HCT116 (cell line): ENCODE measurements at regions not wholly inside any gene's neighbourhood (a gene's known extent, or its start where the extent isn't known, plus 50 kb on each side); places are given as distances from the start of the nearest gene placed in this dataset.

Experiments
- ATAC-seq: fragments of 200-7000 bp; cut with Tn5 transposase; 2 replicates; pipeline ENCODE4 v1.9.1; 2020; ENCODE audit warnings: mild to moderate bottlenecking, moderate library complexity
- BruUV-seq: library from RNA; stranded (reverse); fragments of 400-500 nt; replicated peaks from 2 replicates; lab custom pipeline; 2021; lab: Mats Ljungman, UMichigan
- CTCF ChIA-PET: fragments of 300-600 bp; sonication (Branson Sonifier 250); formaldehyde crosslinking; loops from one replicate; lab custom pipeline; 2021; ENCODE audit warnings: antibody characterized with exemption; lab: Charles Lee
- POLR2A ChIA-PET: fragments of 300-600, 350-600 bp; sonication (Branson Sonifier 250); formaldehyde crosslinking; loops from one replicate; lab custom pipeline; 2021; ENCODE audit warnings: antibody characterized with exemption; lab: Charles Lee
- RAD21 ChIA-PET, 2 experiments: fragments of 300-600 bp; sonication (Branson Sonifier 250); formaldehyde crosslinking; loops; one replicate each; lab custom pipeline; 2023; ENCODE audit warnings: low total read pairs in 2 of 2; ENCODE audit not compliant: uncharacterized antibody in 2 of 2, unreplicated experiment in 2 of 2, low non-redundant PET in 1 of 2; lab: Charles Lee
- DNase-seq: peaks from one replicate; pipeline ENCODE4 v3.0.0-alpha.2; 2010; ENCODE audit warnings: low read depth, low spot score
- H2AFZ ChIP-seq: fragments of 200-600 bp; shearing (Covaris generic), sonication (generic); 2 replicates; pipeline ENCODE4 v1.6.1; 2017; ENCODE audit warnings: low read depth, mixed run types, mixed read lengths, antibody characterized with exemption, low read length; ENCODE audit not compliant: poor library complexity, severe bottlenecking
- H3K27ac ChIP-seq: 2 replicates; pipeline ENCODE4 v1.5.1; 2012; ENCODE audit warnings: low read depth, low read length
- H3K27me3 ChIP-seq: fragments of 200-600 bp; sonication (generic); 2 replicates; pipeline ENCODE4 v1.6.1; 2016; ENCODE audit warnings: mixed run types, low read length, mixed read lengths; ENCODE audit not compliant: insufficient read depth
- H3K36me3 ChIP-seq, 2 experiments: fragments of 200-500 bp in 1 of 2; fragments of 200-600 bp in 1 of 2; sonication (Bioruptor generic) in 1 of 2; sonication (generic) in 1 of 2; 2 replicates each; pipeline versions ENCODE4 v1.5.1 to v1.6.1; 2014 to 2016; ENCODE audit warnings: low read length in 2 of 2, inconsistent platforms in 1 of 2, mixed read lengths in 1 of 2, mixed run types in 1 of 2; ENCODE audit not compliant: insufficient read depth in 2 of 2, control insufficient read depth in 1 of 2
- H3K4me1 ChIP-seq, 2 experiments: fragments of 200-600 bp in 1 of 2; sonication (generic) in 1 of 2; 2 replicates each; pipeline versions ENCODE4 v1.5.1 to v1.6.1; 2012 to 2017; ENCODE audit warnings: low read length in 2 of 2, inconsistent platforms in 1 of 2, mild to moderate bottlenecking in 1 of 2, mixed read lengths in 1 of 2, mixed run types in 1 of 2, moderate library complexity in 1 of 2; ENCODE audit not compliant: insufficient read depth in 2 of 2, control insufficient read depth in 1 of 2
- H3K4me2 ChIP-seq: fragments of 200-600 bp; sonication (generic); 2 replicates; pipeline ENCODE4 v1.6.1; 2017; ENCODE audit warnings: mixed run types, low read length, mixed read lengths
- H3K4me3 ChIP-seq, 2 experiments: fragments of 200-600 bp in 1 of 2; sonication (generic) in 1 of 2; replicated peaks in 1 of 2; 2 replicates each; pipeline ENCODE4 v1.5.1; 2011 to 2016; ENCODE audit warnings: low read length in 2 of 2, control low read depth in 1 of 2, low read depth in 1 of 2, mild to moderate bottlenecking in 1 of 2, mixed read lengths in 1 of 2, mixed run types in 1 of 2
- H3K79me2 ChIP-seq: fragments of 200-600 bp; sonication (generic); 2 replicates; pipeline ENCODE4 v1.6.1; 2017; ENCODE audit warnings: mild to moderate bottlenecking, mixed run types, low read length, moderate library complexity, mixed read lengths; ENCODE audit not compliant: insufficient read depth
- H3K9ac ChIP-seq: fragments of 200-600 bp; sonication (generic); 2 replicates; pipeline ENCODE4 v1.6.1; 2016; ENCODE audit warnings: low read length, mixed read lengths
- H3K9me2 ChIP-seq: fragments of 200-600 bp; sonication (generic), shearing (Covaris generic); 2 replicates; pipeline ENCODE4 v1.6.1; 2017; ENCODE audit warnings: mixed run types, mild to moderate bottlenecking, moderate library complexity; ENCODE audit not compliant: insufficient read depth
- H3K9me3 ChIP-seq, 2 experiments: fragments of 200-500 bp in 1 of 2; fragments of 200-600 bp in 1 of 2; sonication (Bioruptor generic) in 1 of 2; sonication (generic) in 1 of 2; 2 replicates each; pipeline ENCODE4 v1.6.1; 2014 to 2017; ENCODE audit warnings: low read length in 2 of 2, mixed read lengths in 2 of 2, inconsistent platforms in 1 of 2, low read depth in 1 of 2, mild to moderate bottlenecking in 1 of 2, mixed run types in 1 of 2, moderate library complexity in 1 of 2; ENCODE audit not compliant: control insufficient read depth in 1 of 2, insufficient read depth in 1 of 2
- H4K20me1 ChIP-seq: fragments of 200-600 bp; sonication (generic), shearing (Covaris generic); 2 replicates; pipeline ENCODE4 v1.6.1; 2017; ENCODE audit warnings: mixed run types, mild to moderate bottlenecking, moderate library complexity; ENCODE audit not compliant: insufficient read depth
- CEBPB ChIP-seq: IDR thresholded peaks from 2 replicates; pipeline ENCODE4 v1.6.1; 2012; ENCODE audit warnings: low read depth
- EGR1 ChIP-seq: IDR thresholded peaks from 2 replicates; pipeline ENCODE4 v1.6.1; 2012; ENCODE audit warnings: low read depth
- ELF1 ChIP-seq: IDR thresholded peaks from 2 replicates; pipeline ENCODE4 v1.6.1; 2012; ENCODE audit warnings: low read depth, borderline replicate concordance
- EZH2phosphoT487 ChIP-seq: fragments of 200-600 bp; IDR thresholded peaks from 2 replicates; pipeline ENCODE4 v1.6.1; 2018; ENCODE audit warnings: antibody characterized with exemption, borderline replicate concordance
- FOSL1 ChIP-seq: IDR thresholded peaks from 2 replicates; pipeline ENCODE4 v1.6.1; 2012; ENCODE audit warnings: low read depth
- JUND ChIP-seq: IDR thresholded peaks from 2 replicates; pipeline ENCODE4 v1.6.1; 2012
- POLR2AphosphoS5 ChIP-seq: IDR thresholded peaks from 2 replicates; pipeline ENCODE4 v1.6.1; 2011; ENCODE audit warnings: mild to moderate bottlenecking, low read depth, low read length, moderate library complexity
- SIN3A ChIP-seq: IDR thresholded peaks from 2 replicates; pipeline ENCODE4 v1.6.1; 2012; ENCODE audit warnings: low read depth
- SP1 ChIP-seq: IDR thresholded peaks from 2 replicates; pipeline ENCODE4 v1.6.1; 2012; ENCODE audit warnings: low read depth
- SRF ChIP-seq: IDR thresholded peaks from 2 replicates; pipeline ENCODE4 v1.6.1; 2012; ENCODE audit warnings: low read depth
- ZFX ChIP-seq: fragments of 450-650 bp; IDR thresholded peaks from 2 replicates; pipeline ENCODE4 v1.6.1; 2017
- ZNF274 ChIP-seq: fragments of 200-500 bp; sonication (Bioruptor generic); IDR thresholded peaks from 2 replicates; pipeline ENCODE4 v1.6.1; 2014; ENCODE audit warnings: mild to moderate bottlenecking, low read depth, low read length, inconsistent platforms
- intact Hi-C: fragments of 100-400 bp; cut with micrococcal nuclease; formaldehyde crosslinking; loops from 2 replicates; pipeline ENCODE4 v1.10.0; 2022
- TF ChIP-seq, protein P1 (sequence below): IDR thresholded peaks from 2 replicates; pipeline ENCODE4 v1.6.1; 2011; ENCODE audit warnings: mild to moderate bottlenecking, low read length, moderate library complexity; ENCODE audit not compliant: insufficient replicate concordance; ENCODE audit errors: extremely low read depth
- TF ChIP-seq, protein P2 (sequence below): IDR thresholded peaks from 2 replicates; pipeline ENCODE4 v1.6.1; 2012
- TF ChIP-seq, protein P3 (sequence below): IDR thresholded peaks from 2 replicates; pipeline ENCODE4 v1.6.1; 2012

DNA sequence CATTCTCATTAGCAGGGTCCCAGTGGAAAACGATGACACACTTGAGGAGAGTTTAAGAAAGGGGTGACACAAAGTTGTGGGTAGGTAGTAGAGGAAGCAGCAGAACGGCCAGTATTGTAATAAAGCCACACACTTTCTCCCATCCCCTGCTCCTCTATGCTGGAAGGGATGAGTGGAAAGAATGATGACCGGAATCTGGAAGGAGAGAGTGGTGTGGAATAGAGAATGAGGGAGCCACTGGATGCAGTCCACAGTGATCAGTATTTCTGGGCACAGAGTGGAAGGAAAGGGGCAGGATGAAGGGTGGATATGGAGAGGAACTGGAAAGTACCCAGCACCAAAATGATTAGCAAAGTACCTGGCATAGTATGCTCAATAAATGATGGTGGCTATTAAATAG, 133.8 kb upstream of the DAB2 start (continued):
- TF ChIP-seq, protein P1, sequence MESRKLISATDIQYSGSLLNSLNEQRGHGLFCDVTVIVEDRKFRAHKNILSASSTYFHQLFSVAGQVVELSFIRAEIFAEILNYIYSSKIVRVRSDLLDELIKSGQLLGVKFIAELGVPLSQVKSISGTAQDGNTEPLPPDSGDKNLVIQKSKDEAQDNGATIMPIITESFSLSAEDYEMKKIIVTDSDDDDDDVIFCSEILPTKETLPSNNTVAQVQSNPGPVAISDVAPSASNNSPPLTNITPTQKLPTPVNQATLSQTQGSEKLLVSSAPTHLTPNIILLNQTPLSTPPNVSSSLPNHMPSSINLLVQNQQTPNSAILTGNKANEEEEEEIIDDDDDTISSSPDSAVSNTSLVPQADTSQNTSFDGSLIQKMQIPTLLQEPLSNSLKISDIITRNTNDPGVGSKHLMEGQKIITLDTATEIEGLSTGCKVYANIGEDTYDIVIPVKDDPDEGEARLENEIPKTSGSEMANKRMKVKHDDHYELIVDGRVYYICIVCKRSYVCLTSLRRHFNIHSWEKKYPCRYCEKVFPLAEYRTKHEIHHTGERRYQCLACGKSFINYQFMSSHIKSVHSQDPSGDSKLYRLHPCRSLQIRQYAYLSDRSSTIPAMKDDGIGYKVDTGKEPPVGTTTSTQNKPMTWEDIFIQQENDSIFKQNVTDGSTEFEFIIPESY: no peak
- TF ChIP-seq SIN3A: no peak

DNA sequence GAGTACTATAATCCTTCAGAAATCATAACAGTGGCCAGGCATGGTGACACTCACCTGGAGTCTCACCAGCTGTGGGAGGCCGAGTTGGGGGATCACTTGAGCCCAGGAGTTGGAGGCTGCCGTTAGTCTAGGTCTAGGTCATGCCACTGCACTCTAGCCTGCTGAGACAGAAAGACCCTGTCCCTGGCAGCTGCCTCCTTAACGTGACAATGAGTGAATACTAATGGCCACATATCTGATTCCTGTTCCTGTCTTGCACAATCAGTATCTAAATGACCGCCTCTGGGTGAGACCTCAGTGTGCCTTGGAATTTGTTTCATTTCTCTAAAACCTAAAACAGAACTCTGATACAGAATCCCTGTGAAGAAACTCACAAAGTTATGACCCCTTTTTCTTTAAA, 131.0 kb upstream of the DAB2 start:
- no TSS peak for BruUV-seq

More for the DNA sequence above, 131.0 kb upstream of the DAB2 start:
- CTCF ChIA-PET: no interaction called here
- DNase-seq (no peak), ATAC-seq (no peak)
- no peaks in the 10 kb centered on the region for H3K27me3 ChIP-seq
- H3K9me3 ChIP-seq: no peaks in the 10 kb centered on the region
- H3K79me2 ChIP-seq: no peaks in the 10 kb centered on the region
- intact Hi-C loops: no loop called here
- TF ChIP-seq, protein P2, sequence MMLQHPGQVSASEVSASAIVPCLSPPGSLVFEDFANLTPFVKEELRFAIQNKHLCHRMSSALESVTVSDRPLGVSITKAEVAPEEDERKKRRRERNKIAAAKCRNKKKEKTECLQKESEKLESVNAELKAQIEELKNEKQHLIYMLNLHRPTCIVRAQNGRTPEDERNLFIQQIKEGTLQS: no peak
- TF ChIP-seq JUND: no peak
- TF ChIP-seq ZNF274: no peak
- TF ChIP-seq POLR2AphosphoS5: no peak
- TF ChIP-seq ZFX: no peak
- no peak for TF ChIP-seq CEBPB
- no peak for TF ChIP-seq ELF1
- no peak for TF ChIP-seq SP1
- TF ChIP-seq EZH2phosphoT487: no peak
- TF ChIP-seq, protein P3, sequence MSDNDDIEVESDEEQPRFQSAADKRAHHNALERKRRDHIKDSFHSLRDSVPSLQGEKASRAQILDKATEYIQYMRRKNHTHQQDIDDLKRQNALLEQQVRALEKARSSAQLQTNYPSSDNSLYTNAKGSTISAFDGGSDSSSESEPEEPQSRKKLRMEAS: no peak
- TF ChIP-seq SRF: no peak
- TF ChIP-seq EGR1: no peak
- TF ChIP-seq FOSL1: no peak
- no peak for TF ChIP-seq SIN3A
- H3K9ac ChIP-seq: no peak overlapping the region
- no peaks in the 10 kb centered on the region for H3K36me3 ChIP-seq
- H3K9me2 ChIP-seq: no peaks in the 10 kb centered on the region
- no peaks in the 10 kb centered on the region for H3K4me1 ChIP-seq
- H3K4me3 ChIP-seq: no peak overlapping the region
- no peak overlapping the region for H3K27ac ChIP-seq
- H4K20me1 ChIP-seq: no peaks in the 10 kb centered on the region
- POLR2A ChIA-PET: no interaction called here
- H3K4me2 ChIP-seq: no peak overlapping the region
- RAD21 ChIA-PET: no interaction called here
- H2AFZ ChIP-seq: no peak overlapping the region
